LHCN-M2 (cell line): ENCODE measurements at regions not wholly inside any gene's neighbourhood (a gene's known extent, or its start where the extent isn't known, plus 50 kb on each side); places are given as distances from the start of the nearest gene placed in this dataset.
"Not testable (repeated sequence)": the region's sequence is repeated elsewhere in the genome, so short reads cannot be mapped to it uniquely, and the experiment has no call there.

Experiments used
- DNase-seq: peaks from one replicate; pipeline ENCODE4 v3.0.0-alpha.2; 2012; ENCODE audit warnings: low read depth

GRCh38 chr4:137740141-137740540 is 207.8 kb upstream of the PCDH18 start:
- DNase-seq, result no peak

GRCh38 chr4:137739391-137739790 is 207.1 kb upstream of the PCDH18 start:
- DNase-seq, result no peak

- peak; percentile 22 for DNase-seq
These were observed 206.2 kb upstream of the PCDH18 start for GRCh38 chr4:137738375-137738990.

- DNase-seq, result no peak
These were observed 203.3 kb upstream of the PCDH18 start for GRCh38 chr4:137735561-137736104.

- not testable (repeated sequence) for DNase-seq
These were observed 201.2 kb upstream of the PCDH18 start for GRCh38 chr4:137733174-137734141.

GRCh38 chr4:137722910-137723309 is 190.6 kb upstream of the PCDH18 start:
- DNase-seq, result no peak

GRCh38 chr4:137711502-137711901 is 179.2 kb upstream of the PCDH18 start:
- no peak for DNase-seq

GRCh38 chr4:137707626-137708025 is 175.3 kb upstream of the PCDH18 start:
- DNase-seq, result peak; percentile 63

GRCh38 chr4:137707102-137707620 is 174.9 kb upstream of the PCDH18 start:
- DNase-seq, result no peak

GRCh38 chr4:137705171-137705783 is 173.0 kb upstream of the PCDH18 start:
- DNase-seq, result peak; percentile 53

GRCh38 chr4:137703195-137703594 is 170.9 kb upstream of the PCDH18 start:
- DNase-seq, result no peak

- no peak for DNase-seq
These were observed 170.2 kb upstream of the PCDH18 start for GRCh38 chr4:137702512-137702911.

- no peak for DNase-seq
These were observed 169.1 kb upstream of the PCDH18 start for GRCh38 chr4:137701401-137701800.

- no peak for DNase-seq
These were observed 168.5 kb upstream of the PCDH18 start for GRCh38 chr4:137700751-137701150.

- peak; percentile 13 for DNase-seq
These were observed 167.8 kb upstream of the PCDH18 start for GRCh38 chr4:137700072-137700471.

- DNase-seq, result no peak
These were observed 161.8 kb upstream of the PCDH18 start for GRCh38 chr4:137694138-137694537.

- DNase-seq, result no peak
These were observed 161.3 kb upstream of the PCDH18 start for GRCh38 chr4:137693641-137694040.

GRCh38 chr4:137692205-137692604 is 159.9 kb upstream of the PCDH18 start:
- DNase-seq, result no peak

GRCh38 chr4:137688651-137689050 is 156.4 kb upstream of the PCDH18 start:
- no peak for DNase-seq

GRCh38 chr4:137685357-137685756 is 153.1 kb upstream of the PCDH18 start:
- no peak for DNase-seq

- no peak for DNase-seq
These were observed 148.8 kb upstream of the PCDH18 start for GRCh38 chr4:137681081-137681480.

- peak; percentile 57 for DNase-seq
These were observed 146.5 kb upstream of the PCDH18 start for GRCh38 chr4:137678796-137679195.
